ENCODE measurements at regions not wholly inside any gene's neighbourhood (a gene's known extent, or its start where the extent isn't known, plus 50 kb on each side); places are given as distances from the start of the nearest gene placed in this dataset.
"Not testable (repeated sequence)": the region's sequence is repeated elsewhere in the genome, so short reads cannot be mapped to it uniquely, and the experiment has no call there.

- Histone ChIP-seq H3K4me2 (ENCODE audit: low read depth, low read length) (no peak overlapping the region), H3K9me2 (replicated peaks; ENCODE audit: insufficient read depth, low read length) (no peaks in the 10 kb centered on the region), H2AFZ (ENCODE audit: low read length) (no peak overlapping the region), H3K4me1 (ENCODE audit: low read length) (0 out of 2 replicates have a peak, but pooled peaks cover 3% of the 10 kb centered on the region), H3K9ac (ENCODE audit: low read length) (no peak overlapping the region), H4K20me1 (ENCODE audit: insufficient read depth, low read length) (no peaks in the 10 kb centered on the region), H3K36me3 (replicated peaks; ENCODE audit: insufficient read depth, low read length) (no peaks in the 10 kb centered on the region), H3F3A (ENCODE audit: insufficient read depth, low read length) (no peaks in the 10 kb centered on the region), H3K79me2 (ENCODE audit: low read length) (no peaks in the 10 kb centered on the region), H3K4me3 (ENCODE audit: low read length) (no peak overlapping the region), H3K27me3 (replicated peaks; ENCODE audit: insufficient read depth, low read length) (no peaks in the 10 kb centered on the region), H3K9me3 (replicated peaks; ENCODE audit: insufficient read depth, low read length) (no peaks in the 10 kb centered on the region), H3K27ac (ENCODE audit: low read length) (no peak overlapping the region)
- TF ChIP-seq EZH2 (optimal IDR thresholded peaks at IDR 0.05; ENCODE audit: low read depth, low read length) (no peak), CTCF (IDR thresholded peaks at IDR 0.05; ENCODE audit: low read length) (no peak), EZH2phosphoT487 (IDR thresholded peaks at IDR 0.05; ENCODE audit: low read length) (no peak)
- no peak for DNase-seq
Observed at GRCh38 chrX:131845201-131845600, 177.9 kb upstream of the STK26 start.

- H3K4me3 ChIP-seq (ENCODE audit: low read length) = no peak overlapping the region
- H3F3A ChIP-seq (ENCODE audit: insufficient read depth, low read length) = no peaks in the 10 kb centered on the region
- no peaks in the 10 kb centered on the region for H3K9me2 ChIP-seq (replicated peaks; ENCODE audit: insufficient read depth, low read length)
- DNase-seq = no peak
- H3K4me1 ChIP-seq (ENCODE audit: low read length) = 0 out of 2 replicates have a peak, but pooled peaks cover 3% of the 10 kb centered on the region
- H3K27ac ChIP-seq (ENCODE audit: low read length) = no peak overlapping the region
- H3K36me3 ChIP-seq (replicated peaks; ENCODE audit: insufficient read depth, low read length) = no peaks in the 10 kb centered on the region
- no peaks in the 10 kb centered on the region for H3K9me3 ChIP-seq (replicated peaks; ENCODE audit: insufficient read depth, low read length)
- H4K20me1 ChIP-seq (ENCODE audit: insufficient read depth, low read length) = no peaks in the 10 kb centered on the region
- no peaks in the 10 kb centered on the region for H3K27me3 ChIP-seq (replicated peaks; ENCODE audit: insufficient read depth, low read length)
- no peak overlapping the region for H3K9ac ChIP-seq (ENCODE audit: low read length)
- TF ChIP-seq EZH2 (optimal IDR thresholded peaks at IDR 0.05; ENCODE audit: low read depth, low read length) = no peak
- no peak overlapping the region for H3K4me2 ChIP-seq (ENCODE audit: low read depth, low read length)
- no peak overlapping the region for H2AFZ ChIP-seq (ENCODE audit: low read length)
- no peaks in the 10 kb centered on the region for H3K79me2 ChIP-seq (ENCODE audit: low read length)
Observed at GRCh38 chrX:131845771-131846170, 177.3 kb upstream of the STK26 start.

DNA sequence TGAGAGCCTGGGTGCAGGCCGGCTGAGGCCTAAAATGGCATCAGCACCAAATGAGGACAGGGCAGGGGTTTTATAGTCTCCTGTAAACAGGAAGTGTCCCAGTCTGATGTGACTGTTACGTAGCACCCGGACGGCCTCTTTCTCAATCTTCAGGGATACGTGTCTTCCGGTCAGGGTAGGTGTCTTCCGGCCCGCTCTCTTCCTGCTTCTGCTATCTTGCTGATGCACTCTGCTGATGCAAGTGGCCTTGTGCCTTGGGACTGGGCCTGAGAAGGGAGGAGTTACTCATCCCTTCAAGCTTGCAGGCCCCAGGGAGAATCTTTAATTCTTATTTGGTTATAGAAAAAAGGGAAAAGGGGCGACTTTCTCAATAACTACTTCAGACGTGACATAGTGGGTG lies 172.1 kb upstream of the STK26 start:
- H3K4me3 ChIP-seq (ENCODE audit: low read length); H3K27me3 ChIP-seq (replicated peaks; ENCODE audit: insufficient read depth, low read length); H3K9me2 ChIP-seq (replicated peaks; ENCODE audit: insufficient read depth, low read length); H3K27ac ChIP-seq (ENCODE audit: low read length); H4K20me1 ChIP-seq (ENCODE audit: insufficient read depth, low read length); H2AFZ ChIP-seq (ENCODE audit: low read length); H3K9me3 ChIP-seq (replicated peaks; ENCODE audit: insufficient read depth, low read length); H3K4me2 ChIP-seq (ENCODE audit: low read depth, low read length); H3K79me2 ChIP-seq (ENCODE audit: low read length); DNase-seq; H3K4me1 ChIP-seq (ENCODE audit: low read length); H3K36me3 ChIP-seq (replicated peaks; ENCODE audit: insufficient read depth, low read length); H3K9ac ChIP-seq (ENCODE audit: low read length); H3F3A ChIP-seq (ENCODE audit: insufficient read depth, low read length): not testable (repeated sequence)

GRCh38 chrX:131853440-131853839 lies 169.7 kb upstream of the STK26 start:
- no peaks in the 10 kb centered on the region for H3F3A ChIP-seq (ENCODE audit: insufficient read depth, low read length)
- no peaks in the 10 kb centered on the region for H3K36me3 ChIP-seq (replicated peaks; ENCODE audit: insufficient read depth, low read length)
- H3K4me3 ChIP-seq (ENCODE audit: low read length) = no peak overlapping the region
- H2AFZ ChIP-seq (ENCODE audit: low read length) = no peak overlapping the region
- H3K4me1 ChIP-seq (ENCODE audit: low read length) = no peaks in the 10 kb centered on the region
- H3K9ac ChIP-seq (ENCODE audit: low read length) = no peak overlapping the region
- no peaks in the 10 kb centered on the region for H3K27me3 ChIP-seq (replicated peaks; ENCODE audit: insufficient read depth, low read length)
- no peaks in the 10 kb centered on the region for H4K20me1 ChIP-seq (ENCODE audit: insufficient read depth, low read length)
- H3K4me2 ChIP-seq (ENCODE audit: low read depth, low read length) = no peak overlapping the region
- no peak for DNase-seq
- no peaks in the 10 kb centered on the region for H3K9me2 ChIP-seq (replicated peaks; ENCODE audit: insufficient read depth, low read length)
- no peak for TF ChIP-seq CTCF (IDR thresholded peaks at IDR 0.05; ENCODE audit: low read length)
- no peak for TF ChIP-seq EZH2phosphoT487 (IDR thresholded peaks at IDR 0.05; ENCODE audit: low read length)
- no peak for TF ChIP-seq EZH2 (optimal IDR thresholded peaks at IDR 0.05; ENCODE audit: low read depth, low read length)
- no peaks in the 10 kb centered on the region for H3K79me2 ChIP-seq (ENCODE audit: low read length)
- no peaks in the 10 kb centered on the region for H3K9me3 ChIP-seq (replicated peaks; ENCODE audit: insufficient read depth, low read length)
- no peak overlapping the region for H3K27ac ChIP-seq (ENCODE audit: low read length)
